GM12874 (cell line): ENCODE measurements at regions not wholly inside any gene's neighbourhood (a gene's known extent, or its start where the extent isn't known, plus 50 kb on each side); places are given as distances from the start of the nearest gene placed in this dataset.

Experiments
- CTCF ChIP-seq: IDR thresholded peaks from 2 replicates; pipeline ENCODE4 v1.5.1; 2011; ENCODE audit warnings: low read depth, mild to moderate bottlenecking, control low read depth, low read length, moderate library complexity; ENCODE audit not compliant: insufficient read depth

- no peak for TF ChIP-seq CTCF
These were observed 853.7 kb downstream of the MCTP2 start for GRCh38 chr15:95085056-95085455.

- no peak for TF ChIP-seq CTCF
These were observed 855.3 kb downstream of the MCTP2 start for GRCh38 chr15:95086531-95087252.

- no peak for TF ChIP-seq CTCF
These were observed 855.9 kb downstream of the MCTP2 start for GRCh38 chr15:95087253-95087609.

GRCh38 chr15:95091444-95091843 is 860.1 kb downstream of the MCTP2 start:
- no peak for TF ChIP-seq CTCF

GRCh38 chr15:95095250-95095649 is 863.9 kb downstream of the MCTP2 start:
- no peak for TF ChIP-seq CTCF

- no peak for TF ChIP-seq CTCF
These were observed 865.3 kb downstream of the MCTP2 start for GRCh38 chr15:95096651-95097050.

GRCh38 chr15:95097361-95097760 is 866.0 kb downstream of the MCTP2 start:
- no peak for TF ChIP-seq CTCF

- TF ChIP-seq CTCF, result no peak
These were observed 873.9 kb downstream of the MCTP2 start for GRCh38 chr15:95105229-95105628.
